T-cell (primary cell): ENCODE measurements at regions not wholly inside any gene's neighbourhood (a gene's known extent, or its start where the extent isn't known, plus 50 kb on each side); places are given as distances from the start of the nearest gene placed in this dataset.

Experiments
- ATAC-seq, 4 experiments: fragments of 200-7000 bp in 3 of 4; fragments of 150-1000 bp in 1 of 4; cut with Tn5 transposase; replicated peaks in 1 of 4; 1 replicate in 3 of 4; 2 replicates in 1 of 4; pipeline ENCODE4 v1.10.0; 2021; ENCODE audit warnings: moderate library complexity in 3 of 4, mild to moderate bottlenecking in 2 of 4, moderate number of reproducible peaks in 1 of 4
- CTCF ChIA-PET, 2 donors: fragments of 300-600 bp; sonication (Branson Sonifier 250); formaldehyde crosslinking; loops; one replicate each; lab custom pipeline; 2022; ENCODE audit warnings: antibody characterized with exemption in 2 of 2; lab: Charles Lee
- POLR2A ChIA-PET, 2 donors: fragments of 300-600 bp; sonication (Branson Sonifier 250); formaldehyde crosslinking; loops; one replicate each; lab custom pipeline; 2022; ENCODE audit warnings: antibody characterized with exemption in 2 of 2; lab: Charles Lee
- DNase-seq, 35 experiments: peaks; one replicate each; pipeline versions ENCODE4 v3.0.0 to v3.0.0-alpha.2; 2013 to 2023
- H3K27ac ChIP-seq: one replicate; pipeline ENCODE4 v1.5.1; 2013; ENCODE audit warnings: low read length
- H3K27me3 ChIP-seq, 2 experiments: replicated peaks in 1 of 2; 1 replicate in 1 of 2; 2 replicates in 1 of 2; pipeline versions ENCODE4 v1.6.1 to v1.7.0; 2013; ENCODE audit warnings: low read length in 1 of 2, mixed read lengths in 1 of 2; ENCODE audit not compliant: control insufficient read depth in 2 of 2, insufficient read depth in 2 of 2; ENCODE audit errors: extremely low read depth in 1 of 2
- H3K36me3 ChIP-seq, 2 donors: 1 replicate in 1 of 2; 2 replicates in 1 of 2; pipeline versions ENCODE4 v1.6.1 to v1.7.0; 2013; ENCODE audit warnings: low read length in 1 of 2; ENCODE audit not compliant: control insufficient read depth in 2 of 2, insufficient read depth in 1 of 2; ENCODE audit errors: extremely low read depth in 1 of 2
- H3K4me1 ChIP-seq, 2 experiments: 1 replicate in 1 of 2; 2 replicates in 1 of 2; pipeline versions ENCODE4 v1.6.1 to v1.7.0; 2013; ENCODE audit warnings: low read length in 2 of 2, mixed read lengths in 1 of 2; ENCODE audit not compliant: insufficient read depth in 2 of 2, control insufficient read depth in 1 of 2; ENCODE audit errors: extremely low read depth in 1 of 2
- H3K4me3 ChIP-seq, 2 donors: 1 replicate in 1 of 2; 2 replicates in 1 of 2; pipeline versions ENCODE4 v1.5.1 to v1.7.0; 2013; ENCODE audit warnings: mild to moderate bottlenecking in 2 of 2, low read length in 1 of 2, moderate library complexity in 1 of 2; ENCODE audit not compliant: control insufficient read depth in 1 of 2; ENCODE audit errors: extremely low read depth in 1 of 2
- H3K9me3 ChIP-seq: 2 replicates; pipeline ENCODE4 v1.7.0; 2013
- H3K27ac Mint-ChIP-seq, 2 donors: one replicate each; pipeline ENCODE4 v1.8.0; 2020 to 2021; ENCODE audit warnings: mild to moderate bottlenecking in 2 of 2, mixed read lengths in 2 of 2
- H3K27me3 Mint-ChIP-seq, 2 donors: one replicate each; pipeline ENCODE4 v1.8.0; 2021 to 2022; ENCODE audit warnings: mixed read lengths in 2 of 2
- H3K36me3 Mint-ChIP-seq: one replicate; pipeline ENCODE4 v1.8.0; 2021; ENCODE audit warnings: mixed read lengths
- H3K4me1 Mint-ChIP-seq, 3 donors: one replicate each; pipeline ENCODE4 v1.8.0; 2020 to 2022; ENCODE audit warnings: mixed read lengths in 3 of 3, mild to moderate bottlenecking in 1 of 3
- H3K4me3 Mint-ChIP-seq, 3 donors: one replicate each; pipeline ENCODE4 v1.8.0; 2020 to 2022; ENCODE audit warnings: mild to moderate bottlenecking in 3 of 3, mixed read lengths in 3 of 3, moderate library complexity in 3 of 3
- H3K9me3 Mint-ChIP-seq, 3 donors: one replicate each; pipeline ENCODE4 v1.8.0; 2020 to 2022; ENCODE audit warnings: mixed read lengths in 3 of 3
- WGBS: methylation state at CpG from one replicate; pipeline ENCODE4 v1.1.5; 2013; ENCODE audit warnings: missing lambda C conversion rate; ENCODE audit not compliant: insufficient coverage; 5-methylcytosine and 5-hydroxymethylcytosine counted together

GRCh38 chr4:183384516-183384915 is 59.9 kb upstream of the CDKN2AIP start:
- H3K27ac ChIP-seq = no peak overlapping the region
- ChIA-PET POLR2A (no interaction called here), CTCF (no interaction called here)
- Mint-ChIP-seq H3K27ac (no peak overlapping the region), H3K4me3 (no peak overlapping the region), H3K9me3 (no peaks in the 10 kb centered on the region), H3K27me3 (peaks cover 8 to 9% of the 10 kb centered on the region in 2 donors), H3K4me1 (no peaks in the 10 kb centered on the region), H3K36me3 (no peaks in the 10 kb centered on the region)
- no peak overlapping the region for H3K4me3 ChIP-seq
- no peaks in the 10 kb centered on the region for H3K9me3 ChIP-seq
- ATAC-seq (no peak), DNase-seq (no peak)
- no CpG with 5 or more reads among the region's 1 CpG for WGBS
- H3K4me1 ChIP-seq = no peaks in the 10 kb centered on the region
- H3K27me3 ChIP-seq = peaks cover 0 to 32% of the 10 kb centered on the region in 2 experiments
- H3K36me3 ChIP-seq = no peaks in the 10 kb centered on the region

GRCh38 chr4:183384983-183385382 is 59.5 kb upstream of the CDKN2AIP start:
- ATAC-seq (no peak), DNase-seq (no peak)
- no peak overlapping the region for H3K27ac Mint-ChIP-seq
- ChIA-PET CTCF (no interaction called here), POLR2A (no interaction called here)
- Histone ChIP-seq H3K4me3 (no peak overlapping the region), H3K36me3 (no peaks in the 10 kb centered on the region), H3K4me1 (no peaks in the 10 kb centered on the region), H3K27ac (no peak overlapping the region), H3K27me3 (peaks cover 0 to 37% of the 10 kb centered on the region in 2 experiments), H3K9me3 (no peaks in the 10 kb centered on the region)
- no peaks in the 10 kb centered on the region for H3K4me1 Mint-ChIP-seq
- no peak overlapping the region for H3K4me3 Mint-ChIP-seq
- H3K9me3 Mint-ChIP-seq = no peaks in the 10 kb centered on the region
- peaks cover 8 to 11% of the 10 kb centered on the region in 2 donors for H3K27me3 Mint-ChIP-seq
- 76% methylated on average over 4 of the region's 7 CpGs for WGBS
- H3K36me3 Mint-ChIP-seq = no peaks in the 10 kb centered on the region

- no peak overlapping the region for H3K4me3 ChIP-seq
- DNase-seq = no peak
- peaks cover 0 to 39% of the 10 kb centered on the region in 2 experiments for H3K27me3 ChIP-seq
- Mint-ChIP-seq H3K4me3 (no peak overlapping the region), H3K27me3 (peaks cover 8 to 13% of the 10 kb centered on the region in 2 donors), H3K9me3 (no peaks in the 10 kb centered on the region), H3K4me1 (peaks cover 6 to 14% (median 8%) of the 10 kb centered on the region in 3 donors), H3K27ac (no peak overlapping the region), H3K36me3 (no peaks in the 10 kb centered on the region)
- no peak overlapping the region for H3K27ac ChIP-seq
- peaks cover 0 to 7% of the 10 kb centered on the region in 2 experiments for H3K4me1 ChIP-seq
- no peaks in the 10 kb centered on the region for H3K36me3 ChIP-seq
- H3K9me3 ChIP-seq = no peaks in the 10 kb centered on the region
- 91% methylated on average over 3 of the region's 7 CpGs for WGBS
- POLR2A ChIA-PET = no interaction called here
- ATAC-seq = no peak
- CTCF ChIA-PET = no interaction called here
These were observed 56.4 kb upstream of the CDKN2AIP start for GRCh38 chr4:183388021-183388420.

- ATAC-seq = no peak
- peaks cover 0 to 7% of the 10 kb centered on the region in 2 experiments for H3K4me1 ChIP-seq
- H3K27ac ChIP-seq = no peak overlapping the region
- ChIA-PET POLR2A (no interaction called here), CTCF (interaction anchor here in 1 of 2 donors (0.6 kb wide), 1 partner anchor 373 kb away, joined by 4 read pairs; no protein-coding TSS in a partner anchor)
- peaks cover 0 to 40% of the 10 kb centered on the region in 2 experiments for H3K27me3 ChIP-seq
- WGBS = 87% methylated on average over 5 of the region's 6 CpGs
- H3K27me3 Mint-ChIP-seq = peaks cover 8 to 13% of the 10 kb centered on the region in 2 donors
- no peaks in the 10 kb centered on the region for H3K36me3 ChIP-seq
- H3K9me3 ChIP-seq = no peaks in the 10 kb centered on the region
- no peak overlapping the region for H3K4me3 ChIP-seq
- no peak overlapping the region for H3K27ac Mint-ChIP-seq
- DNase-seq = no peak
- H3K4me3 Mint-ChIP-seq = no peak overlapping the region
- no peaks in the 10 kb centered on the region for H3K36me3 Mint-ChIP-seq
- H3K4me1 Mint-ChIP-seq = peaks cover 6 to 14% (median 8%) of the 10 kb centered on the region in 3 donors
- no peaks in the 10 kb centered on the region for H3K9me3 Mint-ChIP-seq
These were observed 55.7 kb upstream of the CDKN2AIP start for GRCh38 chr4:183388777-183389176.

GRCh38 chr4:183390374-183390773 is 54.1 kb upstream of the CDKN2AIP start:
- CTCF ChIA-PET = no interaction called here
- H3K27ac ChIP-seq = no peak overlapping the region
- no peak overlapping the region for H3K4me3 Mint-ChIP-seq
- peaks cover 6 to 14% (median 8%) of the 10 kb centered on the region in 3 donors for H3K4me1 Mint-ChIP-seq
- POLR2A ChIA-PET = no interaction called here
- no peak overlapping the region for H3K4me3 ChIP-seq
- DNase-seq (no peak), ATAC-seq (no peak)
- peaks cover 6 to 18% of the 10 kb centered on the region in 2 donors for H3K27me3 Mint-ChIP-seq
- H3K9me3 Mint-ChIP-seq = no peaks in the 10 kb centered on the region
- no peak overlapping the region for H3K27ac Mint-ChIP-seq
- peaks cover 0 to 33% of the 10 kb centered on the region in 2 experiments for H3K27me3 ChIP-seq
- H3K36me3 Mint-ChIP-seq = no peaks in the 10 kb centered on the region
- H3K4me1 ChIP-seq = peaks cover 0 to 7% of the 10 kb centered on the region in 2 experiments
- no peaks in the 10 kb centered on the region for H3K36me3 ChIP-seq
- WGBS = no CpG with 5 or more reads among the region's 5 CpGs
- no peaks in the 10 kb centered on the region for H3K9me3 ChIP-seq

GRCh38 chr4:183391204-183391603 is 53.2 kb upstream of the CDKN2AIP start:
- no peak overlapping the region for H3K27ac Mint-ChIP-seq

More at GRCh38 chr4:183391204-183391603, 53.2 kb upstream of the CDKN2AIP start:
- 43% methylated on average over 3 of the region's 3 CpGs for WGBS
- H3K27ac ChIP-seq = no peak overlapping the region
- no peaks in the 10 kb centered on the region for H3K36me3 Mint-ChIP-seq
- POLR2A ChIA-PET = no interaction called here
- H3K4me3 Mint-ChIP-seq = no peak overlapping the region
- H3K36me3 ChIP-seq = no peaks in the 10 kb centered on the region
- H3K27me3 ChIP-seq = peaks cover 0 to 31% of the 10 kb centered on the region in 2 experiments
- H3K4me3 ChIP-seq = no peak overlapping the region
- H3K4me1 ChIP-seq = peaks cover 0 to 8% of the 10 kb centered on the region in 2 experiments
- H3K27me3 Mint-ChIP-seq = peaks cover 3 to 17% of the 10 kb centered on the region in 2 donors
- peaks cover 8 to 18% (median 11%) of the 10 kb centered on the region in 3 donors for H3K4me1 Mint-ChIP-seq
- no peak for DNase-seq
- no peaks in the 10 kb centered on the region for H3K9me3 ChIP-seq
- ATAC-seq = no peak
- H3K9me3 Mint-ChIP-seq = no peaks in the 10 kb centered on the region
- CTCF ChIA-PET = no interaction called here
